Lower leg skin (tissue), 3 donors: ENCODE measurements at regions not wholly inside any gene's neighbourhood (a gene's known extent, or its start where the extent isn't known, plus 50 kb on each side); places are given as distances from the start of the nearest gene placed in this dataset.

Source experiments
- POLR2A ChIP-seq, 2 donors: fragments of 450-650 bp; IDR thresholded peaks; one replicate each; pipeline ENCODE4 v1.6.1; 2016 to 2017; ENCODE audit warnings: antibody characterized with exemption in 2 of 2, mild to moderate bottlenecking in 1 of 2, moderate library complexity in 1 of 2
- TF ChIP-seq, protein P1 (sequence below), 3 donors: fragments of 450-650 bp; IDR thresholded peaks; one replicate each; pipeline ENCODE4 v1.5.1; 2016; ENCODE audit warnings: antibody characterized with exemption in 3 of 3, mild to moderate bottlenecking in 3 of 3, moderate library complexity in 2 of 3

DNA sequence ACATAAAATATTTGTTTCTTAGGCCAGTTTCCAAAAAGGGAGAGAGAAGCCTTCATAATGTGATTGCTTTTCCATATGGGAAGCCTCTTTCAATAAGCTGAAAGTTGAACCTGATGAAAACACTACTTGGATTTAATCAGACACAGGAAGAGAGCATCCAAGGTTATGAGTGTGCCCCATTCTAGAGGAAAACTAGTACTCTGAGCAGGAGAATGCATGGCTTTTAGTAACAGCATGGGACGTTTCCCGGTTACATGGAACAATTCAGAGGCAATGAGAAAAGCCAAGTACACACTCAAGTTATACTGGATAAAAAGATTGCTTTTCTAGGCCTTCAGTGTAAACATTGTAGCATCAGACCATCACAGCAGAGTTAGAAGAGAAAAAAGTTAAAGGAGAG is 315.8 kb downstream of the ZNF516 start:
- TF ChIP-seq, protein P1, sequence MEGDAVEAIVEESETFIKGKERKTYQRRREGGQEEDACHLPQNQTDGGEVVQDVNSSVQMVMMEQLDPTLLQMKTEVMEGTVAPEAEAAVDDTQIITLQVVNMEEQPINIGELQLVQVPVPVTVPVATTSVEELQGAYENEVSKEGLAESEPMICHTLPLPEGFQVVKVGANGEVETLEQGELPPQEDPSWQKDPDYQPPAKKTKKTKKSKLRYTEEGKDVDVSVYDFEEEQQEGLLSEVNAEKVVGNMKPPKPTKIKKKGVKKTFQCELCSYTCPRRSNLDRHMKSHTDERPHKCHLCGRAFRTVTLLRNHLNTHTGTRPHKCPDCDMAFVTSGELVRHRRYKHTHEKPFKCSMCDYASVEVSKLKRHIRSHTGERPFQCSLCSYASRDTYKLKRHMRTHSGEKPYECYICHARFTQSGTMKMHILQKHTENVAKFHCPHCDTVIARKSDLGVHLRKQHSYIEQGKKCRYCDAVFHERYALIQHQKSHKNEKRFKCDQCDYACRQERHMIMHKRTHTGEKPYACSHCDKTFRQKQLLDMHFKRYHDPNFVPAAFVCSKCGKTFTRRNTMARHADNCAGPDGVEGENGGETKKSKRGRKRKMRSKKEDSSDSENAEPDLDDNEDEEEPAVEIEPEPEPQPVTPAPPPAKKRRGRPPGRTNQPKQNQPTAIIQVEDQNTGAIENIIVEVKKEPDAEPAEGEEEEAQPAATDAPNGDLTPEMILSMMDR (IDR thresholded peaks at IDR 0.05): no peak
- no peak for TF ChIP-seq POLR2A (IDR thresholded peaks at IDR 0.05)
